HG02943 (cell line): ENCODE measurements at regions not wholly inside any gene's neighbourhood (a gene's known extent, or its start where the extent isn't known, plus 50 kb on each side); places are given as distances from the start of the nearest gene placed in this dataset.
"Not testable (repeated sequence)": the region's sequence is repeated elsewhere in the genome, so short reads cannot be mapped to it uniquely, and the experiment has no call there.

ENCODE experiments used
- ATAC-seq: cut with Tn5 transposase; IDR thresholded peaks from one replicate; pipeline ENCODE4 v1.9.1; 2021; ENCODE audit warnings: mild to moderate bottlenecking, low read depth, moderate library complexity; ENCODE audit not compliant: unreplicated experiment

GRCh38 chr12:131625966-131626722 lies 84.7 kb upstream of the SFSWAP start:
- ATAC-seq: not testable (repeated sequence)

GRCh38 chr12:131627151-131628022 lies 83.5 kb upstream of the SFSWAP start:
- ATAC-seq: not testable (repeated sequence)

- ATAC-seq: no peak
Observed at GRCh38 chr12:131628023-131628740, 82.7 kb upstream of the SFSWAP start.

GRCh38 chr12:131628766-131629448 lies 82.0 kb upstream of the SFSWAP start:
- ATAC-seq: no peak

- no peak for ATAC-seq
Observed at GRCh38 chr12:131631230-131631629, 79.7 kb upstream of the SFSWAP start.

- not testable (repeated sequence) for ATAC-seq
Observed at GRCh38 chr12:131631889-131632651, 78.8 kb upstream of the SFSWAP start.

GRCh38 chr12:131632652-131633023 lies 78.3 kb upstream of the SFSWAP start:
- not testable (repeated sequence) for ATAC-seq

GRCh38 chr12:131633610-131634009 lies 77.3 kb upstream of the SFSWAP start:
- not testable (repeated sequence) for ATAC-seq

- ATAC-seq: no peak
Observed at GRCh38 chr12:131634037-131634436, 76.9 kb upstream of the SFSWAP start.

- not testable (repeated sequence) for ATAC-seq
Observed at GRCh38 chr12:131635012-131635411, 75.9 kb upstream of the SFSWAP start.

- ATAC-seq: no peak
Observed at GRCh38 chr12:131635491-131636122, 75.3 kb upstream of the SFSWAP start.

- no peak for ATAC-seq
Observed at GRCh38 chr12:131636266-131636665, 74.6 kb upstream of the SFSWAP start.

- ATAC-seq: no peak
Observed at GRCh38 chr12:131636940-131637750, 73.7 kb upstream of the SFSWAP start.

GRCh38 chr12:131637986-131638385 lies 72.9 kb upstream of the SFSWAP start:
- ATAC-seq: no peak

GRCh38 chr12:131639270-131639940 lies 71.5 kb upstream of the SFSWAP start:
- ATAC-seq: no peak

GRCh38 chr12:131640525-131640924 lies 70.4 kb upstream of the SFSWAP start:
- ATAC-seq: no peak

- ATAC-seq: no peak
Observed at GRCh38 chr12:131641315-131641714, 69.6 kb upstream of the SFSWAP start.

GRCh38 chr12:131642101-131642540 lies 68.8 kb upstream of the SFSWAP start:
- ATAC-seq: no peak
